Spinal cord (tissue), 9 donors: ENCODE measurements at regions not wholly inside any gene's neighbourhood (a gene's known extent, or its start where the extent isn't known, plus 50 kb on each side); places are given as distances from the start of the nearest gene placed in this dataset.
"Not testable (repeated sequence)": the region's sequence is repeated elsewhere in the genome, so short reads cannot be mapped to it uniquely, and the experiment has no call there.

Source experiments
- DNase-seq, 6 donors: peaks; one replicate each; pipeline versions ENCODE4 v3.0.0 to v3.0.0-alpha.2; 2013 to 2015; ENCODE audit warnings: low spot score in 6 of 6, low read depth in 4 of 6
- H3K27ac ChIP-seq: one replicate; pipeline ENCODE4 v1.5.1; 2013; ENCODE audit warnings: low read depth, low read length, control low read depth
- H3K27me3 ChIP-seq: one replicate; pipeline ENCODE4 v1.6.1; 2013; ENCODE audit warnings: low read length; ENCODE audit not compliant: control insufficient read depth, insufficient read depth
- H3K36me3 ChIP-seq: one replicate; pipeline ENCODE4 v1.6.1; 2013; ENCODE audit warnings: low read length; ENCODE audit not compliant: control insufficient read depth, insufficient read depth
- H3K4me1 ChIP-seq: one replicate; pipeline ENCODE4 v1.6.1; 2013; ENCODE audit warnings: low read length; ENCODE audit not compliant: control insufficient read depth, insufficient read depth
- H3K4me3 ChIP-seq: one replicate; pipeline ENCODE4 v1.5.1; 2013; ENCODE audit warnings: low read depth, low read length, control low read depth
- H3K9me3 ChIP-seq: one replicate; pipeline ENCODE4 v1.6.1; 2013; ENCODE audit warnings: low read length; ENCODE audit not compliant: control insufficient read depth, insufficient read depth
- WGBS: methylation state at CpG from one replicate; pipeline ENCODE4 v1.1.5; 2013; ENCODE audit warnings: missing lambda C conversion rate; ENCODE audit not compliant: insufficient coverage; 5-methylcytosine and 5-hydroxymethylcytosine counted together
- donor health status: healthy.

- H3K4me1 ChIP-seq: no peaks in the 10 kb centered on the region
- no peaks in the 10 kb centered on the region for H3K9me3 ChIP-seq
- no peak overlapping the region for H3K4me3 ChIP-seq
- H3K27me3 ChIP-seq: peaks cover 2% of the 10 kb centered on the region
- DNase-seq: no peak
- no CpG with 5 or more reads among the region's 1 CpG for WGBS
- no peaks in the 10 kb centered on the region for H3K36me3 ChIP-seq
- no peak overlapping the region for H3K27ac ChIP-seq
Measured at GRCh38 chrX:16067886-16068515, 55.4 kb upstream of the GRPR start.

- DNase-seq: no peak
- Histone ChIP-seq H3K9me3 (no peaks in the 10 kb centered on the region), H3K4me3 (no peak overlapping the region), H3K27me3 (peaks cover 4% of the 10 kb centered on the region), H3K27ac (no peak overlapping the region), H3K4me1 (no peaks in the 10 kb centered on the region), H3K36me3 (no peaks in the 10 kb centered on the region)
- WGBS: no CpG with 5 or more reads among the region's 1 CpG
Measured at GRCh38 chrX:16063921-16064320, 59.4 kb upstream of the GRPR start.

- H3K27ac ChIP-seq: no peak overlapping the region
- H3K9me3 ChIP-seq: no peaks in the 10 kb centered on the region
- no peak for DNase-seq
- H3K4me3 ChIP-seq: no peak overlapping the region
- peaks cover 9% of the 10 kb centered on the region for H3K27me3 ChIP-seq
- no CpG with 5 or more reads among the region's 2 CpGs for WGBS
- no peaks in the 10 kb centered on the region for H3K36me3 ChIP-seq
- H3K4me1 ChIP-seq: no peaks in the 10 kb centered on the region
Measured at GRCh38 chrX:16063141-16063540, 60.2 kb upstream of the GRPR start.

GRCh38 chrX:16061296-16061695 is 62.1 kb upstream of the GRPR start:
- WGBS: no CpG with 5 or more reads among the region's 3 CpGs

GRCh38 chrX:16060252-16060651 is 63.1 kb upstream of the GRPR start:
- H3K27me3 ChIP-seq: peaks cover 10% of the 10 kb centered on the region
- no peaks in the 10 kb centered on the region for H3K9me3 ChIP-seq
- DNase-seq: no peak
- WGBS: 67% methylated on average over 1 of the region's 2 CpGs
- no peak overlapping the region for H3K4me3 ChIP-seq
- no peaks in the 10 kb centered on the region for H3K36me3 ChIP-seq
- no peak overlapping the region for H3K27ac ChIP-seq
- H3K4me1 ChIP-seq: no peaks in the 10 kb centered on the region

More at GRCh38 chrX:16061296-16061695, 62.1 kb upstream of the GRPR start:
- H3K4me3 ChIP-seq: no peak overlapping the region
- no peaks in the 10 kb centered on the region for H3K4me1 ChIP-seq
- no peaks in the 10 kb centered on the region for H3K36me3 ChIP-seq
- H3K27me3 ChIP-seq: peaks cover 8% of the 10 kb centered on the region
- no peaks in the 10 kb centered on the region for H3K9me3 ChIP-seq
- no peak overlapping the region for H3K27ac ChIP-seq
- DNase-seq: no peak

- WGBS: 81% methylated on average over 8 of the region's 9 CpGs
- H3K4me3 ChIP-seq, H3K4me1 ChIP-seq, H3K27me3 ChIP-seq, H3K27ac ChIP-seq, H3K9me3 ChIP-seq, H3K36me3 ChIP-seq, DNase-seq: not testable (repeated sequence)
Measured at GRCh38 chrX:16049126-16049525, 74.2 kb upstream of the GRPR start.

GRCh38 chrX:16042980-16043379 is 80.4 kb upstream of the GRPR start:
- H3K9me3 ChIP-seq: no peaks in the 10 kb centered on the region
- no peak overlapping the region for H3K27ac ChIP-seq
- H3K27me3 ChIP-seq: peaks cover 10% of the 10 kb centered on the region
- no peaks in the 10 kb centered on the region for H3K36me3 ChIP-seq
- no CpG with 5 or more reads among the region's 1 CpG for WGBS
- no peaks in the 10 kb centered on the region for H3K4me1 ChIP-seq
- no peak overlapping the region for H3K4me3 ChIP-seq
- no peak for DNase-seq

- WGBS: 80% methylated on average over 1 of the region's 1 CpG
- Histone ChIP-seq H3K4me1 (no peaks in the 10 kb centered on the region), H3K4me3 (no peak overlapping the region), H3K9me3 (no peaks in the 10 kb centered on the region), H3K27ac (no peak overlapping the region), H3K36me3 (no peaks in the 10 kb centered on the region), H3K27me3 (peaks cover 14% of the 10 kb centered on the region)
- DNase-seq: no peak
Measured at GRCh38 chrX:16039834-16040233, 83.5 kb upstream of the GRPR start.

- Histone ChIP-seq H3K4me3 (no peak overlapping the region), H3K27ac (no peak overlapping the region), H3K36me3 (no peaks in the 10 kb centered on the region), H3K4me1 (no peaks in the 10 kb centered on the region), H3K27me3 (peaks cover 14% of the 10 kb centered on the region), H3K9me3 (no peaks in the 10 kb centered on the region)
- DNase-seq: no peak
Measured at GRCh38 chrX:16039363-16039762, 84.0 kb upstream of the GRPR start.

- peaks cover 12% of the 10 kb centered on the region for H3K27me3 ChIP-seq
- no peaks in the 10 kb centered on the region for H3K4me1 ChIP-seq
- H3K4me3 ChIP-seq: no peak overlapping the region
- no peaks in the 10 kb centered on the region for H3K9me3 ChIP-seq
- WGBS: no CpG with 5 or more reads among the region's 4 CpGs
- DNase-seq: no peak
- H3K36me3 ChIP-seq: no peaks in the 10 kb centered on the region
- no peak overlapping the region for H3K27ac ChIP-seq
Measured at GRCh38 chrX:16033331-16033730, 90.0 kb upstream of the GRPR start.
